HEK293 (cell line): ENCODE measurements at regions not wholly inside any gene's neighbourhood (a gene's known extent, or its start where the extent isn't known, plus 50 kb on each side); places are given as distances from the start of the nearest gene placed in this dataset.

Experiments
- CTCF ChIA-PET: fragments of 350-600 bp; formaldehyde crosslinking; extraction: SDS; loops from one replicate; lab custom pipeline; 2021; ENCODE audit warnings: antibody characterized with exemption; lab: Yijun Ruan, JAX
- POLR2A ChIA-PET: fragments of 300-600 bp; formaldehyde crosslinking; extraction: SDS; loops from one replicate; lab custom pipeline; 2020; ENCODE audit warnings: antibody characterized with exemption, inconsistent platforms; lab: Yijun Ruan, JAX
- H3K27ac ChIP-seq: fragments of 200-500 bp; sonication (Bioruptor generic); 2 replicates; pipeline ENCODE4 v1.5.1; 2014; ENCODE audit warnings: low read depth, low read length, control low read depth, inconsistent platforms; ENCODE audit errors: extremely low read depth
- H3K36me3 ChIP-seq, 2 experiments: fragments of 200-500 bp in 1 of 2; sonication (Bioruptor generic) in 1 of 2; 1 replicate in 1 of 2; 2 replicates in 1 of 2; pipeline ENCODE4 v1.5.1; 2014 to 2017; ENCODE audit warnings: inconsistent platforms in 2 of 2, low read length in 2 of 2; ENCODE audit not compliant: control insufficient read depth in 2 of 2, insufficient read depth in 1 of 2
- H3K4me1 ChIP-seq: fragments of 200-500 bp; sonication (Bioruptor generic); 2 replicates; pipeline ENCODE4 v1.5.1; 2014; ENCODE audit warnings: mild to moderate bottlenecking, low read length, inconsistent platforms; ENCODE audit not compliant: control insufficient read depth, insufficient read depth
- H3K4me3 ChIP-seq: 2 replicates; pipeline ENCODE4 v1.5.1; 2011; ENCODE audit warnings: low read depth, mild to moderate bottlenecking, control low read depth, low read length, moderate library complexity
- H3K9me3 ChIP-seq: fragments of 200-500 bp; sonication (Bioruptor generic); 2 replicates; pipeline ENCODE4 v1.5.1; 2014; ENCODE audit warnings: low read depth, low read length, inconsistent platforms; ENCODE audit not compliant: control insufficient read depth, insufficient read depth
- HIC1 ChIP-seq: fragments of 450-650 bp; formaldehyde crosslinking; IDR thresholded peaks from 2 replicates; pipeline ENCODE4 v1.5.1; 2016; ENCODE audit warnings: missing biosample characterization, missing genetic modification characterization
- MYNN ChIP-seq: fragments of 450-650 bp; formaldehyde crosslinking; IDR thresholded peaks from 2 replicates; pipeline ENCODE4 v1.5.1; 2016; ENCODE audit warnings: missing biosample characterization, missing genetic modification characterization, borderline replicate concordance
- REPIN1 ChIP-seq: fragments of 450-650 bp; formaldehyde crosslinking; IDR thresholded peaks from 2 replicates; pipeline ENCODE4 v1.5.1; 2017; ENCODE audit warnings: missing biosample characterization, missing genetic modification characterization, low read depth
- SALL2 ChIP-seq: fragments of 450-650 bp; formaldehyde crosslinking; IDR thresholded peaks from 2 replicates; pipeline ENCODE4 v1.5.0; 2017; ENCODE audit warnings: missing biosample characterization, mild to moderate bottlenecking, missing genetic modification characterization, borderline replicate concordance
- ZBTB17 ChIP-seq: fragments of 450-650 bp; formaldehyde crosslinking; IDR thresholded peaks from 2 replicates; pipeline ENCODE4 v1.5.1; 2016; ENCODE audit warnings: missing biosample characterization, missing genetic modification characterization
- ZBTB21 ChIP-seq: fragments of 450-650 bp; formaldehyde crosslinking; IDR thresholded peaks from 2 replicates; pipeline ENCODE4 v1.5.1; 2017; ENCODE audit warnings: missing biosample characterization, missing genetic modification characterization
- ZBTB44 ChIP-seq: fragments of 450-650 bp; IDR thresholded peaks from 2 replicates; pipeline ENCODE4 v1.5.1; 2018; ENCODE audit warnings: missing biosample characterization, mild to moderate bottlenecking, missing genetic modification characterization
- ZBTB48 ChIP-seq: fragments of 450-650 bp; formaldehyde crosslinking; IDR thresholded peaks from 2 replicates; pipeline ENCODE4 v1.5.1; 2016; ENCODE audit warnings: missing biosample characterization, missing genetic modification characterization
- ZBTB8A ChIP-seq: fragments of 450-650 bp; formaldehyde crosslinking; IDR thresholded peaks from 2 replicates; pipeline ENCODE4 v1.5.1; 2016; ENCODE audit warnings: missing biosample characterization, missing genetic modification characterization
- ZNF140 ChIP-seq: fragments of 450-650 bp; formaldehyde crosslinking; IDR thresholded peaks from 2 replicates; pipeline ENCODE4 v1.5.1; 2016; ENCODE audit warnings: missing biosample characterization, missing genetic modification characterization
- ZNF175 ChIP-seq: fragments of 450-650 bp; formaldehyde crosslinking; IDR thresholded peaks from 2 replicates; pipeline ENCODE4 v1.5.1; 2016; ENCODE audit warnings: missing biosample characterization, missing genetic modification characterization
- ZNF221 ChIP-seq: fragments of 450-650 bp; formaldehyde crosslinking; IDR thresholded peaks from 2 replicates; pipeline ENCODE4 v1.5.1; 2017; ENCODE audit warnings: missing biosample characterization, missing genetic modification characterization, borderline replicate concordance
- ZNF24 ChIP-seq: fragments of 450-650 bp; formaldehyde crosslinking; IDR thresholded peaks from 2 replicates; pipeline ENCODE4 v1.5.1; 2016; ENCODE audit warnings: missing biosample characterization, missing genetic modification characterization
- ZNF266 ChIP-seq: fragments of 450-650 bp; formaldehyde crosslinking; IDR thresholded peaks from 2 replicates; pipeline ENCODE4 v1.5.1; 2016; ENCODE audit warnings: missing biosample characterization, missing genetic modification characterization, low read depth
- ZNF280C ChIP-seq: fragments of 450-650 bp; formaldehyde crosslinking; IDR thresholded peaks from 2 replicates; pipeline ENCODE4 v1.5.1; 2016; ENCODE audit warnings: missing biosample characterization, missing genetic modification characterization
- ZNF449 ChIP-seq: fragments of 450-650 bp; formaldehyde crosslinking; IDR thresholded peaks from 2 replicates; pipeline ENCODE4 v1.5.1; 2017; ENCODE audit warnings: missing biosample characterization, mild to moderate bottlenecking, missing genetic modification characterization, moderate library complexity
- ZNF560 ChIP-seq: fragments of 450-650 bp; formaldehyde crosslinking; IDR thresholded peaks from 2 replicates; pipeline ENCODE4 v1.5.1; 2017; ENCODE audit warnings: missing biosample characterization, missing genetic modification characterization, borderline replicate concordance
- ZNF623 ChIP-seq: fragments of 450-650 bp; formaldehyde crosslinking; IDR thresholded peaks from 2 replicates; pipeline ENCODE4 v1.5.1; 2016; ENCODE audit warnings: missing biosample characterization, missing genetic modification characterization

- TF ChIP-seq ZBTB44 (tag by site-specific recombination) (no peak), ZNF280C (tag by site-specific recombination) (no peak), ZNF140 (tag by site-specific recombination) (no peak)
Measured at GRCh38 chr2:75389271-75389670, 171.5 kb downstream of the EVA1A start (continued).

- no peaks in the 10 kb centered on the region for H3K4me1 ChIP-seq
- CTCF ChIA-PET = no interaction called here
- no peak for TF ChIP-seq ZBTB48
- no peak for TF ChIP-seq ZNF175 (tag by site-specific recombination)
- no peak for TF ChIP-seq ZNF280C (tag by site-specific recombination)
- TF ChIP-seq ZNF623 (tag by site-specific recombination) = no peak
- no peak for TF ChIP-seq ZNF449 (tag by site-specific recombination)
- TF ChIP-seq HIC1 (tag by site-specific recombination) = no peak
- no peak for TF ChIP-seq ZNF221
- no peak for TF ChIP-seq ZBTB21 (tag by site-specific recombination)
- TF ChIP-seq ZNF266 (tag by site-specific recombination) = no peak
- TF ChIP-seq ZBTB17 (tag by site-specific recombination) = no peak
- no peak for TF ChIP-seq MYNN
- TF ChIP-seq ZNF24 (tag by site-specific recombination) = no peak
- no peak for TF ChIP-seq SALL2 (tag by site-specific recombination)
- no peak for TF ChIP-seq ZNF560 (tag by site-specific recombination)
- no peak for TF ChIP-seq REPIN1 (tag by site-specific recombination)
- no peak for TF ChIP-seq ZBTB8A (tag by site-specific recombination)
- no peaks in the 10 kb centered on the region for H3K36me3 ChIP-seq
- POLR2A ChIA-PET = no interaction called here
- H3K27ac ChIP-seq = no peak overlapping the region
- no peak overlapping the region for H3K4me3 ChIP-seq
- no peaks in the 10 kb centered on the region for H3K9me3 ChIP-seq
Measured at GRCh38 chr2:75381032-75381431, 179.7 kb downstream of the EVA1A start.
